ENCODE measurements at regions not wholly inside any gene's neighbourhood (a gene's known extent, or its start where the extent isn't known, plus 50 kb on each side); places are given as distances from the start of the nearest gene placed in this dataset.
"Not testable (repeated sequence)": the region's sequence is repeated elsewhere in the genome, so short reads cannot be mapped to it uniquely, and the experiment has no call there.

DNA sequence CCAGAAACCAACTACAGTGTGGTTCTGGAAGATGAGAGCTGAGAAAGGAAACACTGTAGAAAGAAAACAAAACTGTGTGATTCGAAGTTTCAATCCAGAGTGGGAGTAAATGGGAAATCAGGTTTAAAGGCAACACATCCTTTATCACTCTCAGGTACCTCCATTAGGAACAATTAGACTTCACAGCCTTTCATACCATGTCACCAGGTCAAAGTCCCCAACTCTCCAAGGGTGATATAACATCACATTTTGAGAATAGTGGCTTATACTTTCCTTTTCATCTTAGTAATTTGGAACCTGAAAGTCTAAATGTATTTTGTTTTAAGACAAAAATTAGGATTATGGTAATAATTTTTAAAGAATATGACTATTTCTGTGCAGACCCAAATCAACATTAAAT lies 194.9 kb upstream of the WWC1 start:
- no peaks in the 10 kb centered on the region for H3K36me3 ChIP-seq (ENCODE audit: control insufficient read depth, insufficient read depth, low read length)
- H3K27me3 ChIP-seq (ENCODE audit: control insufficient read depth, insufficient read depth, low read length), result no peaks in the 10 kb centered on the region
- TF ChIP-seq, protein P1, sequence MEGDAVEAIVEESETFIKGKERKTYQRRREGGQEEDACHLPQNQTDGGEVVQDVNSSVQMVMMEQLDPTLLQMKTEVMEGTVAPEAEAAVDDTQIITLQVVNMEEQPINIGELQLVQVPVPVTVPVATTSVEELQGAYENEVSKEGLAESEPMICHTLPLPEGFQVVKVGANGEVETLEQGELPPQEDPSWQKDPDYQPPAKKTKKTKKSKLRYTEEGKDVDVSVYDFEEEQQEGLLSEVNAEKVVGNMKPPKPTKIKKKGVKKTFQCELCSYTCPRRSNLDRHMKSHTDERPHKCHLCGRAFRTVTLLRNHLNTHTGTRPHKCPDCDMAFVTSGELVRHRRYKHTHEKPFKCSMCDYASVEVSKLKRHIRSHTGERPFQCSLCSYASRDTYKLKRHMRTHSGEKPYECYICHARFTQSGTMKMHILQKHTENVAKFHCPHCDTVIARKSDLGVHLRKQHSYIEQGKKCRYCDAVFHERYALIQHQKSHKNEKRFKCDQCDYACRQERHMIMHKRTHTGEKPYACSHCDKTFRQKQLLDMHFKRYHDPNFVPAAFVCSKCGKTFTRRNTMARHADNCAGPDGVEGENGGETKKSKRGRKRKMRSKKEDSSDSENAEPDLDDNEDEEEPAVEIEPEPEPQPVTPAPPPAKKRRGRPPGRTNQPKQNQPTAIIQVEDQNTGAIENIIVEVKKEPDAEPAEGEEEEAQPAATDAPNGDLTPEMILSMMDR (IDR thresholded peaks at IDR 0.05; ENCODE audit: insufficient read depth, low read length, poor library complexity, severe bottlenecking), result no peak
- H3K4me3 ChIP-seq (ENCODE audit: low read depth, low read length), result no peak overlapping the region
- no peak for DNase-seq (ENCODE audit: low read depth)

DNA sequence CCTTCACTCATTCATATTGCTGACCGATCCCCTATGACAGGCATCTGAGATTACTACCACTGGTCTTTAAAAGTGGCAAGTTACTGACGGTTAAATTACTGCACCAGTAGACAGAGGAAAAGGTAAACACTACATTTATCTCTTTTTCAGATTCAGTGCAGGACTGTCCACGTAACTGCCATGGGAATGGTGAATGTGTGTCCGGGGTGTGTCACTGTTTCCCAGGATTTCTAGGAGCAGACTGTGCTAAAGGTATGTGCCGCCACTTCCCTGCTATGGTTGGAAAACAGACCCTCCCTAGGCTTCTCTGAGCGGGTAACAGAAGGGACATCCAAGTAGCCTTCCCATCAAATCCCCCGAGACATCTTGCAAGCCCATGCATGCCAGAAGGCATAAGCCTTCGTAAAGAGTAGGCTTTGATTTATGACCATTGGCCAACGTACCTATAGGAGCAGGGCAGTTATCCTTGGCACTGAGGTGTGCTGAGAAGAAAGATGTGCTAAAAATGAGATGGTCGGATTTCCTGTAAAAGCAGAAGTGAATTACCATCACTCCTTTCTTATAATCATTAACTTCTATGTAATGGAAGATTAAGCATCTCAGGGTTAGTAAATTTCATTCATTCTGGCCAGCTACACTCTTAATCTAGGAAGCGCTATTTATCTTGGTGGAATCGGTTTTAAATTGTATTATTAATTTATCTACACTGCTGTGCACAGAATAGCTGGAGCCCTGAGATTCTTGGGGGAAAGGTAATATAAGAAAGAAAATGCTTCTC lies 193.4 kb upstream of the WWC1 start:
- no peak for DNase-seq (ENCODE audit: low read depth)
- Histone ChIP-seq H3K36me3 (ENCODE audit: control insufficient read depth, insufficient read depth, low read length) (no peaks in the 10 kb centered on the region), H3K4me3 (ENCODE audit: low read depth, low read length) (no peak overlapping the region), H3K27me3 (ENCODE audit: control insufficient read depth, insufficient read depth, low read length) (no peaks in the 10 kb centered on the region)
- TF ChIP-seq, protein P1 (IDR thresholded peaks at IDR 0.05; ENCODE audit: insufficient read depth, low read length, poor library complexity, severe bottlenecking), result no peak

DNA sequence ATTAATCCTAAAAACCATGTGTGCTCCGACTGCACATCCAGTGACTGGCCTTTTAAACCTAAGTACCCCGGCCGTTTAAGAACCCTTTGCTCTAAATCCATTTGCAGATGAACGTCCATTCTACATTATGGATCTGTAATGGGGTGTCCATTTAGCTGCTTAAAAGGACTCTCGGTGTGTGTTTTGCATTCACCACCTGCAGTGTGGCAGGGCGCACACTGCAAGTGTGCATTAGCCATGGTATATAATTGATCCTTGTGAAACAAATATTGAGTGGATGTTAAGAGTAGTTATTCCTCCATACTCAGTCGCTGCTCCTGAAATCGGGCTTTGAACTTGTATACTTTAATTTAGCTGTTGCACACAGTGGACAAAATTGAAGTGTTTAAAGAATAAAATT lies 190.1 kb upstream of the WWC1 start:
- H3K27me3 ChIP-seq (ENCODE audit: control insufficient read depth, insufficient read depth, low read length), result no peaks in the 10 kb centered on the region
- H3K36me3 ChIP-seq (ENCODE audit: control insufficient read depth, insufficient read depth, low read length), result no peaks in the 10 kb centered on the region
- TF ChIP-seq, protein P1 (IDR thresholded peaks at IDR 0.05; ENCODE audit: insufficient read depth, low read length, poor library complexity, severe bottlenecking), result no peak
- no peak for DNase-seq (ENCODE audit: low read depth)
- H3K4me3 ChIP-seq (ENCODE audit: low read depth, low read length), result no peak overlapping the region

DNA sequence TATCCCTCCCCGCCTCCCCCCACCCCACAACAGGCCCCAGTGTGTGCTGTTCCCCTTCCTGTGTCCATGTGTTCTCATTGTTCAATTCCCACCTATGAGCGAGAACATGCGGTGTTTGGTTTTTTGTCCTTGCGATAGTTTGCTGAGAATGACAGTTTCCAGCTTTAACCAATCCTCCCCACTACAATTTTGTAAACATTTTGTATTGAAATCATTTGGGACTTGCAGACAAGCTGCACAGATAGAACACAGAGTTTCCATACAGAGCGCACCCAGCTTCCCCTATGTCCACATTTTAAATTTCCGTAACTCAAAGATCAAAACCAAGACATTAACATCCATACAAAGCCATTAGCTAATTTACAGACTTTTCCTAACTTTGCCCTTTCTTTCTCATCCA lies 188.4 kb upstream of the WWC1 start:
- not testable (repeated sequence) for H3K36me3 ChIP-seq (ENCODE audit: control insufficient read depth, insufficient read depth, low read length); H3K27me3 ChIP-seq (ENCODE audit: control insufficient read depth, insufficient read depth, low read length); DNase-seq (ENCODE audit: low read depth); H3K4me3 ChIP-seq (ENCODE audit: low read depth, low read length)

DNA sequence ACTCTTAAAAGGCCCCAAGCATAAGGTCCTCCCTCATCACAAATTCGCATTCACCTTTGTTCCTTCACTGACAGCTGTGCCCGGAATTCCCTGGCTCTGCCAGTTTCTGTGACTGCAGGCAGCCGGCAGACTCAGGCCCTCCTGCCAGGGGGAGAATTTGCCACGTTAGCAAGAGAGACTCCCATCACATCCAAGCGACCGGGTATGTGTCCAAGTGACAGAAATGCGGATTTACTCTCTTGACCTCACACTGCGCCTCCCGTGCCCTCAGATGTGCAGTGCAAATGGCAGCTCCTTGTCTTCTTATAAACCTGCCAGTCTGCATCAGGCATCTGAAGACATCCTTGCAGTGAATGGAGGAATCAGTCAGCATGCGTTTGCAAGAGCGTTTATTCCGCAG lies 187.1 kb upstream of the WWC1 start:
- TF ChIP-seq, protein P1 (IDR thresholded peaks at IDR 0.05; ENCODE audit: insufficient read depth, low read length, poor library complexity, severe bottlenecking), result no peak
- no peaks in the 10 kb centered on the region for H3K27me3 ChIP-seq (ENCODE audit: control insufficient read depth, insufficient read depth, low read length)
- H3K4me3 ChIP-seq (ENCODE audit: low read depth, low read length), result no peak overlapping the region
- H3K36me3 ChIP-seq (ENCODE audit: control insufficient read depth, insufficient read depth, low read length), result no peaks in the 10 kb centered on the region
- DNase-seq (ENCODE audit: low read depth), result no peak

DNA sequence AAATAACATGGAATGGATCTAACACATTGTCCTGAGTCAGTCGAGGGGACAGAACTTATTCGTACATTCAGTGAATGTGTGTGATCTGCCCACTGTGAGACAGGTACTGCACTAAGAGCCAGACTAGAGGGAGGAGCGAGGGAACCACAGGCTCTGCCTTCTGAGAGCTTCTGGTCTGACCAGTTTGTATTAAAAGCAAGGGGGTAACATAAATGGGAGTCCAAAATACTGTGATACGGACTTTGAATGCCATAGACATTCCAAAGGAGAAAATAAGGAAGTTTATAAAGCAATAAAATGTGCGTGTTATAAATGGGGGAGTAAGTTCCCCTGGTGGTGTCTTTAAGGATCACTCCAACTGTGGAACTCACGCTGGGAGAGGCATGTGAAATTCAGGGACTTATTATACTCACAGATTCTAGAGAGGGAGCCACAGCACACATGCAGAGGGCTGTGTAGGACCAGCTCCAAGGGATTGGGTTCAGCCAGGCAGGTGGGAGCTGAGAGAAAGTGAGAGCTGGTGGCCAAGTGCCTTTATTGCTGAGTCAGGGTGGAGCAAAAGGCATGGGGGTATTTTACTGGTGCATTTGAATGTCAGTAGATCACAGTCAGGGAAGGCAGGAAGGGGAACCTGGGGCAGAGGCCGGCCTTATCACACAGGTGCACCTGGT lies 186.5 kb upstream of the WWC1 start:
- no peaks in the 10 kb centered on the region for H3K36me3 ChIP-seq (ENCODE audit: control insufficient read depth, insufficient read depth, low read length)
- TF ChIP-seq, protein P1 (IDR thresholded peaks at IDR 0.05; ENCODE audit: insufficient read depth, low read length, poor library complexity, severe bottlenecking), result peak; percentile 14
- DNase-seq (ENCODE audit: low read depth), result no peak
- H3K4me3 ChIP-seq (ENCODE audit: low read depth, low read length), result no peak overlapping the region
- H3K27me3 ChIP-seq (ENCODE audit: control insufficient read depth, insufficient read depth, low read length), result no peaks in the 10 kb centered on the region

Measured in kidney epithelial cell (primary cell).